ENCODE measurements at regions not wholly inside any gene's neighbourhood (a gene's known extent, or its start where the extent isn't known, plus 50 kb on each side); places are given as distances from the start of the nearest gene placed in this dataset.

DNA sequence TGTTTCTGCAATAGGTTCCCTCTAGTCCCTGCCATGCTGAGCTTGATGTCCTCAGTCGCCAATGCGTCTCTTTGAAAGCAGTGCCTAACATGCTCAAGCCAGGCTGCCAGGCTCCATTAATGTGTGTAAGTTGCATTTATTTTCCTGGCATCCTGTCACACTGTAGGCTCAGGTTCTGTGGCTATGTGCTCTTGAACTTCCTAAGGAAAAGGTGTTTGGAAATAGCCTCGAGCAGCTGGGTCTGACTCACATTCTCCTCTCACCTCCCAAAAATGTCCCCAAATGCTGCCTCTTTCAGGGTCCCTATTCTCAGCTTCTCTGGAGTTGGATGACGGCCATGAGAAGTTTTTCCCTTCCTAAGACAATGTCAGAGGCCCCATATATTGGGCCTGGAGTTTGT is 58.0 kb upstream of the SLC14A2 start (continued):
- TF ChIP-seq, protein P1, sequence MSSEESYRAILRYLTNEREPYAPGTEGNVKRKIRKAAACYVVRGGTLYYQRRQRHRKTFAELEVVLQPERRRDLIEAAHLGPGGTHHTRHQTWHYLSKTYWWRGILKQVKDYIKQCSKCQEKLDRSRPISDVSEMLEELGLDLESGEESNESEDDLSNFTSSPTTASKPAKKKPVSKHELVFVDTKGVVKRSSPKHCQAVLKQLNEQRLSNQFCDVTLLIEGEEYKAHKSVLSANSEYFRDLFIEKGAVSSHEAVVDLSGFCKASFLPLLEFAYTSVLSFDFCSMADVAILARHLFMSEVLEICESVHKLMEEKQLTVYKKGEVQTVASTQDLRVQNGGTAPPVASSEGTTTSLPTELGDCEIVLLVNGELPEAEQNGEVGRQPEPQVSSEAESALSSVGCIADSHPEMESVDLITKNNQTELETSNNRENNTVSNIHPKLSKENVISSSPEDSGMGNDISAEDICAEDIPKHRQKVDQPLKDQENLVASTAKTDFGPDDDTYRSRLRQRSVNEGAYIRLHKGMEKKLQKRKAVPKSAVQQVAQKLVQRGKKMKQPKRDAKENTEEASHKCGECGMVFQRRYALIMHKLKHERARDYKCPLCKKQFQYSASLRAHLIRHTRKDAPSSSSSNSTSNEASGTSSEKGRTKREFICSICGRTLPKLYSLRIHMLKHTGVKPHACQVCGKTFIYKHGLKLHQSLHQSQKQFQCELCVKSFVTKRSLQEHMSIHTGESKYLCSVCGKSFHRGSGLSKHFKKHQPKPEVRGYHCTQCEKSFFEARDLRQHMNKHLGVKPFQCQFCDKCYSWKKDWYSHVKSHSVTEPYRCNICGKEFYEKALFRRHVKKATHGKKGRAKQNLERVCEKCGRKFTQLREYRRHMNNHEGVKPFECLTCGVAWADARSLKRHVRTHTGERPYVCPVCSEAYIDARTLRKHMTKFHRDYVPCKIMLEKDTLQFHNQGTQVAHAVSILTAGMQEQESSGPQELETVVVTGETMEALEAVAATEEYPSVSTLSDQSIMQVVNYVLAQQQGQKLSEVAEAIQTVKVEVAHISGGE (CRISPR knock-in tag; IDR thresholded peaks at IDR 0.05): no peak
- TF ChIP-seq CHD2 (IDR thresholded peaks at IDR 0.05; ENCODE audit: borderline replicate concordance, low read depth, low read length): no peak
- TF ChIP-seq RELB (IDR thresholded peaks at IDR 0.05; ENCODE audit: low read depth): no peak
- no peak for TF ChIP-seq TARDBP (IDR thresholded peaks at IDR 0.05; ENCODE audit: borderline replicate concordance)
- no peak for TF ChIP-seq SMC3 (IDR thresholded peaks at IDR 0.05; ENCODE audit: borderline replicate concordance, low read length)
- TF ChIP-seq ZZZ3 (IDR thresholded peaks at IDR 0.05; ENCODE audit: control insufficient read depth, insufficient read length, low read depth): no peak
- no peak for TF ChIP-seq CBX3 (IDR thresholded peaks at IDR 0.05; ENCODE audit: borderline replicate concordance, low read depth)
- TF ChIP-seq MEF2B (IDR thresholded peaks at IDR 0.05; ENCODE audit: partially characterized antibody, poor library complexity, severe bottlenecking): no peak

- H3K4me1 ChIP-seq (ENCODE audit: control insufficient read depth, insufficient read depth, low read length): no peaks in the 10 kb centered on the region
- no peak overlapping the region for H3K27ac ChIP-seq (ENCODE audit: control insufficient read depth, insufficient read depth)
- no peaks in the 10 kb centered on the region for H3K9me3 ChIP-seq (replicated peaks; ENCODE audit: control insufficient read depth, insufficient read depth, low read length)
- DNase-seq (ENCODE audit: low read depth, low spot score) (no peak), ATAC-seq (no peak), FAIRE-seq (no peak)
- H4K20me1 ChIP-seq (ENCODE audit: control insufficient read depth, insufficient read depth): no peaks in the 10 kb centered on the region
- no peak overlapping the region for H3K4me2 ChIP-seq (ENCODE audit: control insufficient read depth, insufficient read depth)
- intact Hi-C loops (cut with micrococcal nuclease; ENCODE audit: unreplicated experiment): no loop called here
- ChIA-PET CTCF (no interaction called here), POLR2A (no interaction called here), RAD21 (ENCODE audit: unreplicated experiment) (no interaction called here), SMC1A (ENCODE audit: uncharacterized antibody, unreplicated experiment) (interaction anchor here (0.6 kb wide), 1 partner anchor 105 kb away, joined by 3 read pairs; no protein-coding TSS in a partner anchor)
- no peaks in the 10 kb centered on the region for H3K36me3 ChIP-seq (ENCODE audit: control insufficient read depth in 2 of 2, insufficient read depth in 2 of 2, low read length in 1 of 2)
- no peak overlapping the region for H2AFZ ChIP-seq (ENCODE audit: control insufficient read depth, low read depth, low read length)
- no peaks in the 10 kb centered on the region for H3K79me2 ChIP-seq (ENCODE audit: control insufficient read depth, insufficient read depth, low read length)
- H3K27me3 ChIP-seq (replicated peaks in 1 of 2; ENCODE audit: control insufficient read depth in 2 of 2, insufficient read depth in 2 of 2, low read length in 1 of 2): no peaks in the 10 kb centered on the region; a peak in 1 of 4 replicates
- in situ Hi-C loops (cut with MboI): no loop called here
- BruUV-seq (replicated peaks): no TSS peak
- TF ChIP-seq STAT3 (IDR thresholded peaks at IDR 0.05; ENCODE audit: low read depth, low read length): no peak
- no peak for TF ChIP-seq IKZF2 (IDR thresholded peaks at IDR 0.05)
- TF ChIP-seq ASH2L (IDR thresholded peaks at IDR 0.05; ENCODE audit: borderline replicate concordance, low read depth): no peak
- TF ChIP-seq MXI1 (IDR thresholded peaks at IDR 0.05; ENCODE audit: low read depth, low read length): no peak
- TF ChIP-seq RCOR1 (conservative IDR thresholded peaks at IDR 0.05; ENCODE audit: low read depth, low read length): no peak
- TF ChIP-seq IRF3 (IDR thresholded peaks at IDR 0.05): no peak
- TF ChIP-seq JUND (IDR thresholded peaks at IDR 0.05; ENCODE audit: low read depth, low read length): no peak
- no peak for TF ChIP-seq DPF2 (IDR thresholded peaks at IDR 0.05)
- no peak for TF ChIP-seq IKZF1 (conservative IDR thresholded peaks at IDR 0.05)
- no peak for TF ChIP-seq TCF12 (IDR thresholded peaks at IDR 0.05; ENCODE audit: low read depth, low read length)
- no peak overlapping the region for H3K4me3 ChIP-seq
- H3K9ac ChIP-seq (ENCODE audit: control insufficient read depth, insufficient read depth, low read length): no peak overlapping the region
These were observed 57.5 kb upstream of the SLC14A2 start for GRCh38 chr18:45557779-45558178.

Measured in GM12878 (cell line).